ENCODE measurements at regions not wholly inside any gene's neighbourhood (a gene's known extent, or its start where the extent isn't known, plus 50 kb on each side); places are given as distances from the start of the nearest gene placed in this dataset.

DNA sequence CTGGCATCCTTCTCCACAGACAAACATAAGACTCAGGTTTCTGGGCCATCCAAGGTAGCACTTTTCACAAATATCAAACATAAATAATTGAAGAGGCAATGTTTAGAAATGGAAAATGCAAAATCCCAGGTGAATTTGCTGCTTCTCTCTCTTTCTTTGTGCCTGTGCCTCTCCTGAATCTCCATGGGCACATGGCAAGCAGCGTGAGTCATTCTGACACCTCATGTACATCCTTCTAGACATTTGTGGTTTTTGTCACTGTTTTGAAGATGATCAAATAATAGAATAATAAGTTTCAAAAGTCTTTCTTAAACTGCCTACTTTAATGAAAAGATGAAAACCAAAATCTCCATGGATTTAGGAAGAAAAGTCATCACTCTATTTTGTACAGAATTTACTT, 60.3 kb upstream of the RAB11FIP2 start:
- TF ChIP-seq, protein P1, sequence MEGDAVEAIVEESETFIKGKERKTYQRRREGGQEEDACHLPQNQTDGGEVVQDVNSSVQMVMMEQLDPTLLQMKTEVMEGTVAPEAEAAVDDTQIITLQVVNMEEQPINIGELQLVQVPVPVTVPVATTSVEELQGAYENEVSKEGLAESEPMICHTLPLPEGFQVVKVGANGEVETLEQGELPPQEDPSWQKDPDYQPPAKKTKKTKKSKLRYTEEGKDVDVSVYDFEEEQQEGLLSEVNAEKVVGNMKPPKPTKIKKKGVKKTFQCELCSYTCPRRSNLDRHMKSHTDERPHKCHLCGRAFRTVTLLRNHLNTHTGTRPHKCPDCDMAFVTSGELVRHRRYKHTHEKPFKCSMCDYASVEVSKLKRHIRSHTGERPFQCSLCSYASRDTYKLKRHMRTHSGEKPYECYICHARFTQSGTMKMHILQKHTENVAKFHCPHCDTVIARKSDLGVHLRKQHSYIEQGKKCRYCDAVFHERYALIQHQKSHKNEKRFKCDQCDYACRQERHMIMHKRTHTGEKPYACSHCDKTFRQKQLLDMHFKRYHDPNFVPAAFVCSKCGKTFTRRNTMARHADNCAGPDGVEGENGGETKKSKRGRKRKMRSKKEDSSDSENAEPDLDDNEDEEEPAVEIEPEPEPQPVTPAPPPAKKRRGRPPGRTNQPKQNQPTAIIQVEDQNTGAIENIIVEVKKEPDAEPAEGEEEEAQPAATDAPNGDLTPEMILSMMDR (IDR thresholded peaks at IDR 0.05; ENCODE audit: low read depth, low read length, missing input control) = no peak
- TF ChIP-seq, protein P2, sequence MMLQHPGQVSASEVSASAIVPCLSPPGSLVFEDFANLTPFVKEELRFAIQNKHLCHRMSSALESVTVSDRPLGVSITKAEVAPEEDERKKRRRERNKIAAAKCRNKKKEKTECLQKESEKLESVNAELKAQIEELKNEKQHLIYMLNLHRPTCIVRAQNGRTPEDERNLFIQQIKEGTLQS (IDR thresholded peaks at IDR 0.05) = no peak
- TF ChIP-seq YY1 (IDR thresholded peaks at IDR 0.05) (no peak), JUND (IDR thresholded peaks at IDR 0.05) (no peak), MAX (IDR thresholded peaks at IDR 0.05) (no peak), REST (IDR thresholded peaks at IDR 0.05) (no peak), RAD21 (IDR thresholded peaks at IDR 0.05) (no peak), TAF1 (conservative IDR thresholded peaks at IDR 0.05) (no peak), GABPA (IDR thresholded peaks at IDR 0.05 in 1 of 2, conservative IDR thresholded peaks at IDR 0.05 in 1 of 2) (no peak), RXRA (IDR thresholded peaks at IDR 0.05) (no peak), HNF4A (conservative IDR thresholded peaks at IDR 0.05) (no peak), SP1 (IDR thresholded peaks at IDR 0.05) (no peak)

Data from liver (tissue), 3 donors.